ENCODE measurements at regions not wholly inside any gene's neighbourhood (a gene's known extent, or its start where the extent isn't known, plus 50 kb on each side); places are given as distances from the start of the nearest gene placed in this dataset.

DNA sequence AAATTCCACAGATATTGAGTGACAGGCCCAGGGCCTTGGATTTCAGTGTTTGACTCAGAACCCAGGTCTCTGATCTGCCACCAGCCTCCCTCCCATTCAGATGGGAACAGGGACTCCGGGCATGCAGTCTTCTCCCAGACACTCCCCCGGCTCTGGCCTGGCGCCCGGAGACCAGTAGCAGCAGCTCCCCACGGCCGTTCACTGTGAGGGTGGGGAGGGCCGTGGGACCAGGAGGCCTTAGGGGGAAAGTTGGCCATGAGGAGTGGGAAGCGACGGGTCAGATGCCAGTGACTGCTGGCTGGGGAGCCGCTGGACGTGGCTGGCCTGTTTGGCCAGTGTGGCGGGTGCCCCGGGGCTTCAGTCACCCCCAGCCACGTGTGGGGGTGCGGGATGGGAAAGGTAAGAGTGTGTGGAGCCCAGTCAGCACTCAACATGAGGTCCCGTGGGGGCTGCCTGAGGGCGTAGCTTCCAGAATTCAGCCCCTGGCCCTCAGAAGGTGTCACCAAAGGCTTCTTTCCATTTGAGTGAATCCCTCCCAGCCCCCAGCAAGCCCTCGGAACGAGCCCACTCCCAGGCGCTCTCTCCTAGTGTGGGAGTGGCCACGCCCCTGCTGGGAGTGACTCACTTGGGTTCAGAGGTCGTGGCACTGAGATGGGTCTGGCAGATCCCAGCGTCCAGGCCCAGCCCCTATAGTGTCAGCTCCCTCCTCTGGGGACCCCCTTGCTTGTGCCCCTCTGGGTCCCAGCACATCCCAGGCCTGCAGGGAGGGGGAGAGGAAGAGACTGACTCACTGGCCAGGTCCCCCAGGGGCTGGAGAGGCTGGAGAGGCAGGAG, 309.4 kb downstream of the SEC14L1 start (continued):
- peak; percentile 48 for TF ChIP-seq SRSF1 (optimal IDR thresholded peaks at IDR 0.05; ENCODE audit: low read depth, low read length)
- TF ChIP-seq, protein P1, sequence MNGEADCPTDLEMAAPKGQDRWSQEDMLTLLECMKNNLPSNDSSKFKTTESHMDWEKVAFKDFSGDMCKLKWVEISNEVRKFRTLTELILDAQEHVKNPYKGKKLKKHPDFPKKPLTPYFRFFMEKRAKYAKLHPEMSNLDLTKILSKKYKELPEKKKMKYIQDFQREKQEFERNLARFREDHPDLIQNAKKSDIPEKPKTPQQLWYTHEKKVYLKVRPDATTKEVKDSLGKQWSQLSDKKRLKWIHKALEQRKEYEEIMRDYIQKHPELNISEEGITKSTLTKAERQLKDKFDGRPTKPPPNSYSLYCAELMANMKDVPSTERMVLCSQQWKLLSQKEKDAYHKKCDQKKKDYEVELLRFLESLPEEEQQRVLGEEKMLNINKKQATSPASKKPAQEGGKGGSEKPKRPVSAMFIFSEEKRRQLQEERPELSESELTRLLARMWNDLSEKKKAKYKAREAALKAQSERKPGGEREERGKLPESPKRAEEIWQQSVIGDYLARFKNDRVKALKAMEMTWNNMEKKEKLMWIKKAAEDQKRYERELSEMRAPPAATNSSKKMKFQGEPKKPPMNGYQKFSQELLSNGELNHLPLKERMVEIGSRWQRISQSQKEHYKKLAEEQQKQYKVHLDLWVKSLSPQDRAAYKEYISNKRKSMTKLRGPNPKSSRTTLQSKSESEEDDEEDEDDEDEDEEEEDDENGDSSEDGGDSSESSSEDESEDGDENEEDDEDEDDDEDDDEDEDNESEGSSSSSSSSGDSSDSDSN (CRISPR knock-in tag; IDR thresholded peaks at IDR 0.05) = peak; percentile 73; the same call in 1 of the 2 replicates
- TF ChIP-seq FOXP1 (IDR thresholded peaks at IDR 0.05) = no peak
- TF ChIP-seq FOXP1 (CRISPR knock-in tag; IDR thresholded peaks at IDR 0.05) = no peak
- TF ChIP-seq, protein P2, sequence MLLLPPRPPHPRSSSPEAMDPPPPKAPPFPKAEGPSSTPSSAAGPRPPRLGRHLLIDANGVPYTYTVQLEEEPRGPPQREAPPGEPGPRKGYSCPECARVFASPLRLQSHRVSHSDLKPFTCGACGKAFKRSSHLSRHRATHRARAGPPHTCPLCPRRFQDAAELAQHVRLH (CRISPR knock-in tag; IDR thresholded peaks at IDR 0.05; ENCODE audit: borderline replicate concordance, low read depth) = no peak
- TF ChIP-seq, protein P3, sequence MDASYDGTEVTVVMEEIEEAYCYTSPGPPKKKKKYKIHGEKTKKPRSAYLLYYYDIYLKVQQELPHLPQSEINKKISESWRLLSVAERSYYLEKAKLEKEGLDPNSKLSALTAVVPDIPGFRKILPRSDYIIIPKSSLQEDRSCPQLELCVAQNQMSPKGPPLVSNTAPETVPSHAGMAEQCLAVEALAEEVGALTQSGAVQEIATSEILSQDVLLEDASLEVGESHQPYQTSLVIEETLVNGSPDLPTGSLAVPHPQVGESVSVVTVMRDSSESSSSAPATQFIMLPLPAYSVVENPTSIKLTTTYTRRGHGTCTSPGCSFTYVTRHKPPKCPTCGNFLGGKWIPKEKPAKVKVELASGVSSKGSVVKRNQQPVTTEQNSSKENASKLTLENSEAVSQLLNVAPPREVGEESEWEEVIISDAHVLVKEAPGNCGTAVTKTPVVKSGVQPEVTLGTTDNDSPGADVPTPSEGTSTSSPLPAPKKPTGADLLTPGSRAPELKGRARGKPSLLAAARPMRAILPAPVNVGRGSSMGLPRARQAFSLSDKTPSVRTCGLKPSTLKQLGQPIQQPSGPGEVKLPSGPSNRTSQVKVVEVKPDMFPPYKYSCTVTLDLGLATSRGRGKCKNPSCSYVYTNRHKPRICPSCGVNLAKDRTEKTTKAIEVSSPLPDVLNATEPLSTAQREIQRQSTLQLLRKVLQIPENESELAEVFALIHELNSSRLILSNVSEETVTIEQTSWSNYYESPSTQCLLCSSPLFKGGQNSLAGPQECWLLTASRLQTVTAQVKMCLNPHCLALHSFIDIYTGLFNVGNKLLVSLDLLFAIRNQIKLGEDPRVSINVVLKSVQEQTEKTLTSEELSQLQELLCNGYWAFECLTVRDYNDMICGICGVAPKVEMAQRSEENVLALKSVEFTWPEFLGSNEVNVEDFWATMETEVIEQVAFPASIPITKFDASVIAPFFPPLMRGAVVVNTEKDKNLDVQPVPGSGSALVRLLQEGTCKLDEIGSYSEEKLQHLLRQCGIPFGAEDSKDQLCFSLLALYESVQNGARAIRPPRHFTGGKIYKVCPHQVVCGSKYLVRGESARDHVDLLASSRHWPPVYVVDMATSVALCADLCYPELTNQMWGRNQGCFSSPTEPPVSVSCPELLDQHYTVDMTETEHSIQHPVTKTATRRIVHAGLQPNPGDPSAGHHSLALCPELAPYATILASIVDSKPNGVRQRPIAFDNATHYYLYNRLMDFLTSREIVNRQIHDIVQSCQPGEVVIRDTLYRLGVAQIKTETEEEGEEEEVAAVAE (CRISPR knock-in tag; IDR thresholded peaks at IDR 0.05; ENCODE audit: borderline replicate concordance) = no peak
- TF ChIP-seq ZNF777 (CRISPR knock-in tag; IDR thresholded peaks at IDR 0.05) = 0 out of 2 replicates have a peak, but pooled peaks have one; percentile 44
- peak; percentile 88 for TF ChIP-seq SAP130 (CRISPR knock-in tag; IDR thresholded peaks at IDR 0.05; ENCODE audit: low read depth)
- TF ChIP-seq, protein P4, sequence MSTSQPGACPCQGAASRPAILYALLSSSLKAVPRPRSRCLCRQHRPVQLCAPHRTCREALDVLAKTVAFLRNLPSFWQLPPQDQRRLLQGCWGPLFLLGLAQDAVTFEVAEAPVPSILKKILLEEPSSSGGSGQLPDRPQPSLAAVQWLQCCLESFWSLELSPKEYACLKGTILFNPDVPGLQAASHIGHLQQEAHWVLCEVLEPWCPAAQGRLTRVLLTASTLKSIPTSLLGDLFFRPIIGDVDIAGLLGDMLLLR (CRISPR knock-in tag; IDR thresholded peaks at IDR 0.05) = peak; percentile 37; the same call in 1 of the 2 replicates
- TF ChIP-seq, protein P5, sequence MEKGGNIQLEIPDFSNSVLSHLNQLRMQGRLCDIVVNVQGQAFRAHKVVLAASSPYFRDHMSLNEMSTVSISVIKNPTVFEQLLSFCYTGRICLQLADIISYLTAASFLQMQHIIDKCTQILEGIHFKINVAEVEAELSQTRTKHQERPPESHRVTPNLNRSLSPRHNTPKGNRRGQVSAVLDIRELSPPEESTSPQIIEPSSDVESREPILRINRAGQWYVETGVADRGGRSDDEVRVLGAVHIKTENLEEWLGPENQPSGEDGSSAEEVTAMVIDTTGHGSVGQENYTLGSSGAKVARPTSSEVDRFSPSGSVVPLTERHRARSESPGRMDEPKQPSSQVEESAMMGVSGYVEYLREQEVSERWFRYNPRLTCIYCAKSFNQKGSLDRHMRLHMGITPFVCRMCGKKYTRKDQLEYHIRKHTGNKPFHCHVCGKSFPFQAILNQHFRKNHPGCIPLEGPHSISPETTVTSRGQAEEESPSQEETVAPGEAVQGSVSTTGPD (CRISPR knock-in tag; IDR thresholded peaks at IDR 0.05) = peak; percentile 40; the same call in 1 of the 2 replicates
- TF ChIP-seq, protein P6, sequence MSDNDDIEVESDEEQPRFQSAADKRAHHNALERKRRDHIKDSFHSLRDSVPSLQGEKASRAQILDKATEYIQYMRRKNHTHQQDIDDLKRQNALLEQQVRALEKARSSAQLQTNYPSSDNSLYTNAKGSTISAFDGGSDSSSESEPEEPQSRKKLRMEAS (IDR thresholded peaks at IDR 0.05) = peak; percentile 68
- no peak for TF ChIP-seq EZH2 (conservative IDR thresholded peaks at IDR 0.05; ENCODE audit: low read depth, low read length)
- no peak for TF ChIP-seq FLYWCH1 (CRISPR knock-in tag; IDR thresholded peaks at IDR 0.05)
- peak; percentile 53; the same call in 1 of the 2 replicates for TF ChIP-seq NCOA1 (CRISPR knock-in tag; IDR thresholded peaks at IDR 0.05)
- TF ChIP-seq NKX3-1 (CRISPR knock-in tag; IDR thresholded peaks at IDR 0.05) = no peak
- no peak for TF ChIP-seq FOXK1 (CRISPR knock-in tag; IDR thresholded peaks at IDR 0.05; ENCODE audit: borderline replicate concordance, low read depth)
- peak; percentile 34; the same call in 1 of the 2 replicates for TF ChIP-seq MED1 (CRISPR knock-in tag; IDR thresholded peaks at IDR 0.05)
- TF ChIP-seq NFKBIZ (CRISPR knock-in tag; IDR thresholded peaks at IDR 0.05) = no peak
- TF ChIP-seq TBL1XR1 (IDR thresholded peaks at IDR 0.05; ENCODE audit: borderline replicate concordance, low read length, partially characterized antibody) = no peak
- no peak for TF ChIP-seq FOXC1 (CRISPR knock-in tag; IDR thresholded peaks at IDR 0.05; ENCODE audit: borderline replicate concordance)
- TF ChIP-seq IRF2 (CRISPR knock-in tag; IDR thresholded peaks at IDR 0.05) = no peak; the same call in 1 of the 2 replicates
- TF ChIP-seq MAFF (IDR thresholded peaks at IDR 0.05; ENCODE audit: low read depth, low read length) = no peak

Data from HepG2 (cell line).